SU-DHL-6 (cell line): ENCODE measurements at regions not wholly inside any gene's neighbourhood (a gene's known extent, or its start where the extent isn't known, plus 50 kb on each side); places are given as distances from the start of the nearest gene placed in this dataset.

Source experiments
- H2AFZ ChIP-seq: fragments of 200-600 bp; sonication (generic); 2 replicates; pipeline ENCODE4 v1.6.1; 2014; ENCODE audit warnings: low read depth, mild to moderate bottlenecking, moderate library complexity, mixed read lengths, antibody characterized with exemption, low read length; ENCODE audit not compliant: severe bottlenecking
- H3F3A ChIP-seq: fragments of 200-600 bp; shearing (Covaris generic); 2 replicates; pipeline ENCODE4 v1.6.0; 2016; ENCODE audit warnings: antibody characterized with exemption, mild to moderate bottlenecking; ENCODE audit not compliant: insufficient read depth
- H3K27ac ChIP-seq: fragments of 200-600 bp; sonication (generic); 2 replicates; pipeline ENCODE4 v1.5.1; 2016; ENCODE audit warnings: low read depth, mild to moderate bottlenecking, low read length, moderate library complexity, mixed read lengths
- H3K27me3 ChIP-seq: fragments of 200-600 bp; sonication (generic), shearing (Covaris generic); 2 replicates; pipeline ENCODE4 v1.6.0; 2014; ENCODE audit warnings: mild to moderate bottlenecking, low read length
- H3K36me3 ChIP-seq: fragments of 200-600 bp; sonication (generic); 2 replicates; pipeline ENCODE4 v1.6.1; 2014; ENCODE audit warnings: mild to moderate bottlenecking, low read length, mixed read lengths
- H3K4me2 ChIP-seq: fragments of 300-600, 200-600 bp; shearing (Covaris generic), sonication (generic); 2 replicates; pipeline ENCODE4 v1.6.0; 2014; ENCODE audit warnings: low read length, low read depth, mild to moderate bottlenecking; ENCODE audit not compliant: poor library complexity, severe bottlenecking
- H3K4me3 ChIP-seq: fragments of 200-600 bp; sonication (generic); 2 replicates; pipeline ENCODE4 v1.5.1; 2014; ENCODE audit warnings: antibody characterized with exemption, low read length, mild to moderate bottlenecking, mixed read lengths; ENCODE audit not compliant: insufficient read depth, poor library complexity, severe bottlenecking
- H3K79me2 ChIP-seq: fragments of 200-600 bp; sonication (generic); 2 replicates; pipeline ENCODE4 v1.6.1; 2014; ENCODE audit warnings: mild to moderate bottlenecking, low read length, moderate library complexity; ENCODE audit not compliant: insufficient read depth
- H3K9ac ChIP-seq: fragments of 200-600 bp; sonication (generic); 2 replicates; pipeline ENCODE4 v1.7.0; 2014; ENCODE audit warnings: mild to moderate bottlenecking, low read length
- H3K9me2 ChIP-seq: fragments of 200-600 bp; sonication (generic); replicated peaks from 2 replicates; pipeline ENCODE4 v1.6.1; 2014; ENCODE audit warnings: low read length; ENCODE audit not compliant: insufficient read depth
- H3K9me3 ChIP-seq: fragments of 200-600 bp; sonication (generic); 2 replicates; pipeline ENCODE4 v1.6.1; 2014; ENCODE audit warnings: low read length, mixed read lengths; ENCODE audit not compliant: insufficient read depth
- H4K20me1 ChIP-seq: fragments of 200-600 bp; sonication (generic); 2 replicates; pipeline ENCODE4 v1.6.1; 2014; ENCODE audit warnings: low read depth, mild to moderate bottlenecking, antibody characterized with exemption, low read length, moderate library complexity, mixed read lengths
- EZH2phosphoT487 ChIP-seq: fragments of 200-600 bp; sonication (generic), shearing (Covaris generic); conservative IDR thresholded peaks from 2 replicates; pipeline ENCODE4 v1.6.1; 2018; ENCODE audit warnings: mild to moderate bottlenecking, antibody characterized with exemption, low read length, moderate library complexity, mixed read lengths
- TF ChIP-seq, protein P1 (sequence below): fragments of 200-600 bp; sonication (generic); IDR thresholded peaks from one replicate; pipeline ENCODE4 v1.5.1; 2017; ENCODE audit warnings: antibody characterized with exemption, mild to moderate bottlenecking, low read length, moderate library complexity; ENCODE audit not compliant: insufficient read depth, poor library complexity, severe bottlenecking

DNA sequence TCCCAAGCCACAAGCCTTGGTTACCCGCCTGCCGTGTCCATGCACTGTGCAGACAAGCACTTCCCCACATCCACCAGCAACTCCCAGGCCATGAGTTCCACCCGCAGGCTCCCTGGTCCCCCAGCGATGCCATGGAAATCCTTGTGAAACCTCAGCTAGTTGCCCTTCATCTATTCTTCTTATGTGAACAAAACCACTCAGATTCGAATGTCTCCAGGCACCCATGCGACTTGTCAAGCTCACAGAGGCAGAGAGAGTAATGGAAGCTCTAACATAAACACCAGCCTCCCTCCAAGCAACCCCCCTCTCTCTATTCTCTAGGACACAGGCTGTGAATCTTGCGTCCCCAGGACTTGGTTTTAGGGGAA is 182.6 kb downstream of the C16orf95 start:
- Histone ChIP-seq H3K9me2 (no peaks in the 10 kb centered on the region), H3K36me3 (no peaks in the 10 kb centered on the region), H3K79me2 (no peaks in the 10 kb centered on the region), H3K4me2 (no peak overlapping the region), H3K9ac (no peak overlapping the region), H3K27me3 (no peaks in the 10 kb centered on the region), H3F3A (no peaks in the 10 kb centered on the region), H4K20me1 (no peaks in the 10 kb centered on the region), H3K27ac (no peak overlapping the region), H3K9me3 (no peaks in the 10 kb centered on the region), H3K4me3 (no peak overlapping the region), H2AFZ (no peak overlapping the region)
- TF ChIP-seq, protein P1, sequence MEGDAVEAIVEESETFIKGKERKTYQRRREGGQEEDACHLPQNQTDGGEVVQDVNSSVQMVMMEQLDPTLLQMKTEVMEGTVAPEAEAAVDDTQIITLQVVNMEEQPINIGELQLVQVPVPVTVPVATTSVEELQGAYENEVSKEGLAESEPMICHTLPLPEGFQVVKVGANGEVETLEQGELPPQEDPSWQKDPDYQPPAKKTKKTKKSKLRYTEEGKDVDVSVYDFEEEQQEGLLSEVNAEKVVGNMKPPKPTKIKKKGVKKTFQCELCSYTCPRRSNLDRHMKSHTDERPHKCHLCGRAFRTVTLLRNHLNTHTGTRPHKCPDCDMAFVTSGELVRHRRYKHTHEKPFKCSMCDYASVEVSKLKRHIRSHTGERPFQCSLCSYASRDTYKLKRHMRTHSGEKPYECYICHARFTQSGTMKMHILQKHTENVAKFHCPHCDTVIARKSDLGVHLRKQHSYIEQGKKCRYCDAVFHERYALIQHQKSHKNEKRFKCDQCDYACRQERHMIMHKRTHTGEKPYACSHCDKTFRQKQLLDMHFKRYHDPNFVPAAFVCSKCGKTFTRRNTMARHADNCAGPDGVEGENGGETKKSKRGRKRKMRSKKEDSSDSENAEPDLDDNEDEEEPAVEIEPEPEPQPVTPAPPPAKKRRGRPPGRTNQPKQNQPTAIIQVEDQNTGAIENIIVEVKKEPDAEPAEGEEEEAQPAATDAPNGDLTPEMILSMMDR, result no peak
- no peak for TF ChIP-seq EZH2phosphoT487

DNA sequence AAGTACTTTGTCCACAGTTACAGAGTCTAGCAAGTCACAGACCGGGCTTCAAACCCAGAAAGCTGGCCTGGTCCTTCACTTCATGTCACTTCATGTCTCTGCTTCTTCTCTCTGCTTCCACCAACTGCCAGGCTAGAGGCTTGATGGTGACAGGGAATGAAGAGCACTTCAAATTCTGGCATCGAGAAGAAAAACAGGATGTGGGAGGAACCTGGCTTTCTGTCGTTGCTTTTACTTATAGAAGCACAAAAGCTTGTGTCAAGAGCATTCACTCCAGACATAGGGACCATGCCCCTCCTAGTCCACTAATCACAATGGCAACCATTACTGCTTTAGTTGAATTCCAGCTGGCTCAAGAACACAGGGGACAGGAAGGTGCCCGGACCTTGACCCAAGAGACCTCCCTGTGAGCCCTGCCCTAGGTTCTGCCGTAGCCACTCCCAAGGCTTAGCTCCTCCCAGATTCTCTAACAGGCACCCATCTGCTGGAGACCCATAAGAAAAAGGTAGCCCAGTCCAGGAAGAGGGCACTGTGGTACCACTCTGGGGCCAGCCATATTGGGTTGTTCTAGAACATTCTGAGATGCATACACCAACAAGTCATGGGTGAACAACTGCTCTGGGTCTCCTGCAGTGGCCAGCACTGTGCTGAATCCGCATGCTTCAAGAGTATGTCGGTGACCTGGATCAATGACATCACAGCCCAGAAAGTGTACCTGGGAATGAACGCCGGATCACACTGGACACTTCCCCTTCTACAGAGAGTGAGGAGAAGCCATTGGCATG is 181.8 kb downstream of the C16orf95 start:
- Histone ChIP-seq H3K9me2 (no peaks in the 10 kb centered on the region), H3K79me2 (no peaks in the 10 kb centered on the region), H3K9ac (no peak overlapping the region), H3K27ac (no peak overlapping the region), H3K9me3 (no peaks in the 10 kb centered on the region), H2AFZ (no peak overlapping the region), H3K4me3 (no peak overlapping the region), H4K20me1 (no peaks in the 10 kb centered on the region), H3K4me2 (no peak overlapping the region), H3K27me3 (no peaks in the 10 kb centered on the region), H3F3A (no peaks in the 10 kb centered on the region), H3K36me3 (no peaks in the 10 kb centered on the region)
- TF ChIP-seq, protein P1, result no peak
- TF ChIP-seq EZH2phosphoT487, result no peak

DNA sequence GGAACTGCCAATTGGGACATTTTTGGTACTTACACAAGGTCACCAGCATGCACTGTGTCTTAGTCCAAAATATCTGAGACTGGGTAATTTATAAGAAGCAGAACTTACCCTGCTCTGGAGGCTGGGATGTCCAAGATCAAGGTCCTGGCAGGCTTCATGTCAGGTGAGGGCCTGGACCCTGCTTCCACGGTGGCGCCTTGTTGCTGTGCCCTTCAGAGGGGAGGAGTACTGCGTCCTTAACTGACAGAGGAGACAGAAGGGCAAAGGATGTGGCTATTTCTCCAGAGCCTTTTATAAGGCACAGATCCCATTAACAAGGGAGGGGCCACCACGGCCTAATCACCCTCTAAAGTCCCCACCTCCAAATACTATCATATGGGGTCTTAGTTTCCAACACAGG is 178.9 kb downstream of the C16orf95 start:
- no peaks in the 10 kb centered on the region for H3F3A ChIP-seq
- H3K27ac ChIP-seq, result no peak overlapping the region
- H3K9me2 ChIP-seq, result no peaks in the 10 kb centered on the region
- H2AFZ ChIP-seq, result no peak overlapping the region
- H3K9ac ChIP-seq, result no peak overlapping the region
- H3K36me3 ChIP-seq, result no peaks in the 10 kb centered on the region
- no peaks in the 10 kb centered on the region; the same call in 1 of the 2 replicates for H3K27me3 ChIP-seq
- H4K20me1 ChIP-seq, result no peaks in the 10 kb centered on the region
- H3K9me3 ChIP-seq, result no peaks in the 10 kb centered on the region
- no peak overlapping the region for H3K4me3 ChIP-seq
- H3K79me2 ChIP-seq, result no peaks in the 10 kb centered on the region
- H3K4me2 ChIP-seq, result no peak overlapping the region
- TF ChIP-seq EZH2phosphoT487, result no peak
- TF ChIP-seq, protein P1, result no peak
